HepG2 (cell line): ENCODE measurements at regions not wholly inside any gene's neighbourhood (a gene's known extent, or its start where the extent isn't known, plus 50 kb on each side); places are given as distances from the start of the nearest gene placed in this dataset.
A peak's percentile ranks its signal among the peaks of the same experiment; 100 is the strongest.

ENCODE experiments used
- BORCS8-MEF2B ChIP-seq: sonication (generic); formaldehyde crosslinking; IDR thresholded peaks from 2 replicates; pipeline ENCODE4 v1.8.0; 2022; ENCODE audit warnings: mild to moderate bottlenecking, missing genetic modification reagents
- CC2D1A ChIP-seq: sonication (generic); formaldehyde crosslinking; IDR thresholded peaks from 2 replicates; pipeline ENCODE4 v1.8.1; 2023; ENCODE audit warnings: mild to moderate bottlenecking, missing genetic modification reagents
- GATAD2A ChIP-seq: IDR thresholded peaks from 2 replicates; pipeline ENCODE4 v1.6.1; 2016
- IKZF5 ChIP-seq: IDR thresholded peaks from 2 replicates; pipeline ENCODE4 v1.6.1; 2018; ENCODE audit warnings: missing genetic modification reagents, mild to moderate bottlenecking, missing compliant biosample characterization
- IRF2 ChIP-seq: IDR thresholded peaks from 2 replicates; pipeline ENCODE4 v1.6.1; 2018; ENCODE audit warnings: missing genetic modification reagents, missing compliant biosample characterization
- MAFK ChIP-seq, 2 experiments: IDR thresholded peaks in 1 of 2; conservative IDR thresholded peaks in 1 of 2; 2 replicates each; pipeline ENCODE4 v1.6.1; 2011; ENCODE audit warnings: improper control_type of control experiment in 2 of 2, low read length in 2 of 2
- NCOA2 ChIP-seq: sonication (generic); formaldehyde crosslinking; IDR thresholded peaks from 2 replicates; pipeline ENCODE4 v1.8.0; 2022; ENCODE audit warnings: inconsistent platforms
- NFKB2 ChIP-seq: sonication (generic); formaldehyde crosslinking; IDR thresholded peaks from 2 replicates; pipeline ENCODE4 v1.4.0; 2020; ENCODE audit warnings: missing genetic modification reagents, borderline replicate concordance
- PAWR ChIP-seq: sonication (generic); formaldehyde crosslinking; IDR thresholded peaks from 2 replicates; pipeline ENCODE4 v1.4.0; 2020; ENCODE audit warnings: missing genetic modification reagents, mild to moderate bottlenecking, borderline replicate concordance
- PPARG ChIP-seq: conservative IDR thresholded peaks from 2 replicates; pipeline ENCODE4 v1.6.1; 2016; ENCODE audit warnings: missing biosample characterization, missing genetic modification reagents
- ZNF12 ChIP-seq: sonication (generic); formaldehyde crosslinking; IDR thresholded peaks from 2 replicates; pipeline ENCODE4 v1.5.0; 2020; ENCODE audit warnings: missing genetic modification reagents
- ZNF121 ChIP-seq: sonication (generic); formaldehyde crosslinking; IDR thresholded peaks from 2 replicates; pipeline ENCODE4 v1.5.0; 2020; ENCODE audit warnings: mild to moderate bottlenecking, missing genetic modification reagents
- ZNF33B ChIP-seq: sonication (generic); formaldehyde crosslinking; IDR thresholded peaks from 2 replicates; pipeline ENCODE4 v1.5.1; 2020; ENCODE audit warnings: mild to moderate bottlenecking, missing genetic modification reagents
- ZNF354B ChIP-seq: sonication (generic); formaldehyde crosslinking; IDR thresholded peaks from 2 replicates; pipeline ENCODE4 v1.8.0; 2022; ENCODE audit warnings: mild to moderate bottlenecking, missing genetic modification reagents
- ZNF431 ChIP-seq: sonication (generic); formaldehyde crosslinking; IDR thresholded peaks from 2 replicates; pipeline ENCODE4 v1.9.0; 2022; ENCODE audit warnings: missing genetic modification reagents, low read depth, mild to moderate bottlenecking, borderline replicate concordance
- ZNF629 ChIP-seq: sonication (generic); formaldehyde crosslinking; conservative IDR thresholded peaks from 2 replicates; pipeline ENCODE4 v1.5.0; 2020; ENCODE audit warnings: missing genetic modification reagents
- ZNF678 ChIP-seq: sonication (generic); formaldehyde crosslinking; IDR thresholded peaks from 2 replicates; pipeline ENCODE4 v1.4.0; 2020; ENCODE audit warnings: mild to moderate bottlenecking, missing genetic modification reagents
- ZNF768 ChIP-seq: sonication (generic); formaldehyde crosslinking; IDR thresholded peaks from 2 replicates; pipeline ENCODE4 v1.4.0; 2020; ENCODE audit warnings: missing genetic modification reagents
- ZSCAN9 ChIP-seq: IDR thresholded peaks from 2 replicates; pipeline ENCODE4 v1.6.1; 2016; ENCODE audit warnings: borderline replicate concordance
- TF ChIP-seq, protein P1 (sequence below): sonication (generic); formaldehyde crosslinking; IDR thresholded peaks from 2 replicates; pipeline ENCODE4 v1.5.1; 2020; ENCODE audit warnings: missing genetic modification reagents, mild to moderate bottlenecking, borderline replicate concordance
- TF ChIP-seq, protein P2 (sequence below): sonication (generic); formaldehyde crosslinking; IDR thresholded peaks from 2 replicates; pipeline ENCODE4 v1.4.0; 2020; ENCODE audit warnings: missing genetic modification reagents
- TF ChIP-seq, protein P3 (sequence below): sonication (generic); formaldehyde crosslinking; conservative IDR thresholded peaks from 2 replicates; pipeline ENCODE4 v1.4.0; 2020; ENCODE audit warnings: missing genetic modification reagents

GRCh38 chr20:50413088-50413500 lies 97.1 kb upstream of the PTPN1 start (continued):
- TF ChIP-seq, protein P1, sequence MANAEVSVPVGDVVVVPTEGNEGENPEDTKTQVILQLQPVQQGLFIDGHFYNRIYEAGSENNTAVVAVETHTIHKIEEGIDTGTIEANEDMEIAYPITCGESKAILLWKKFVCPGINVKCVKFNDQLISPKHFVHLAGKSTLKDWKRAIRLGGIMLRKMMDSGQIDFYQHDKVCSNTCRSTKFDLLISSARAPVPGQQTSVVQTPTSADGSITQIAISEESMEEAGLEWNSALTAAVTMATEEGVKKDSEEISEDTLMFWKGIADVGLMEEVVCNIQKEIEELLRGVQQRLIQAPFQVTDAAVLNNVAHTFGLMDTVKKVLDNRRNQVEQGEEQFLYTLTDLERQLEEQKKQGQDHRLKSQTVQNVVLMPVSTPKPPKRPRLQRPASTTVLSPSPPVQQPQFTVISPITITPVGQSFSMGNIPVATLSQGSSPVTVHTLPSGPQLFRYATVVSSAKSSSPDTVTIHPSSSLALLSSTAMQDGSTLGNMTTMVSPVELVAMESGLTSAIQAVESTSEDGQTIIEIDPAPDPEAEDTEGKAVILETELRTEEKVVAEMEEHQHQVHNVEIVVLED = 0 out of 2 replicates have a peak, but pooled peaks have one; percentile 35
- TF ChIP-seq NCOA2 (CRISPR knock-in tag) (peak; percentile 69; the same call in 1 of the 2 replicates), ZNF768 (CRISPR knock-in tag) (0 out of 2 replicates have a peak, but pooled peaks have one; percentile 40), BORCS8-MEF2B (no peak), ZNF629 (CRISPR knock-in tag) (peak; percentile 88), IKZF5 (CRISPR knock-in tag) (0 out of 2 replicates have a peak, but pooled peaks have one; percentile 16), ZNF354B (CRISPR knock-in tag) (no peak), PPARG (CRISPR knock-in tag) (peak; percentile 84), ZSCAN9 (0 out of 2 replicates have a peak, but pooled peaks have one; percentile 18), MAFK (conservative IDR thresholded peaks at IDR 0.05 in 1 of 2, IDR thresholded peaks at IDR 0.05 in 1 of 2; ENCODE audit: low read length in 2 of 2) (peak; percentile 44 to 45; a peak in 3 of 4 replicates), ZNF431 (no peak), IRF2 (peak; percentile 57; the same call in 1 of the 2 replicates), ZNF678 (CRISPR knock-in tag) (no peak), CC2D1A (CRISPR knock-in tag) (no peak), NFKB2 (CRISPR knock-in tag) (no peak), ZNF121 (CRISPR knock-in tag) (0 out of 2 replicates have a peak, but pooled peaks have one; percentile 35), ZNF12 (peak; percentile 27; the same call in 1 of the 2 replicates), ZNF33B (CRISPR knock-in tag) (no peak), GATAD2A (CRISPR knock-in tag) (peak; percentile 58; the same call in 1 of the 2 replicates), PAWR (CRISPR knock-in tag) (no peak)
- TF ChIP-seq, protein P2, sequence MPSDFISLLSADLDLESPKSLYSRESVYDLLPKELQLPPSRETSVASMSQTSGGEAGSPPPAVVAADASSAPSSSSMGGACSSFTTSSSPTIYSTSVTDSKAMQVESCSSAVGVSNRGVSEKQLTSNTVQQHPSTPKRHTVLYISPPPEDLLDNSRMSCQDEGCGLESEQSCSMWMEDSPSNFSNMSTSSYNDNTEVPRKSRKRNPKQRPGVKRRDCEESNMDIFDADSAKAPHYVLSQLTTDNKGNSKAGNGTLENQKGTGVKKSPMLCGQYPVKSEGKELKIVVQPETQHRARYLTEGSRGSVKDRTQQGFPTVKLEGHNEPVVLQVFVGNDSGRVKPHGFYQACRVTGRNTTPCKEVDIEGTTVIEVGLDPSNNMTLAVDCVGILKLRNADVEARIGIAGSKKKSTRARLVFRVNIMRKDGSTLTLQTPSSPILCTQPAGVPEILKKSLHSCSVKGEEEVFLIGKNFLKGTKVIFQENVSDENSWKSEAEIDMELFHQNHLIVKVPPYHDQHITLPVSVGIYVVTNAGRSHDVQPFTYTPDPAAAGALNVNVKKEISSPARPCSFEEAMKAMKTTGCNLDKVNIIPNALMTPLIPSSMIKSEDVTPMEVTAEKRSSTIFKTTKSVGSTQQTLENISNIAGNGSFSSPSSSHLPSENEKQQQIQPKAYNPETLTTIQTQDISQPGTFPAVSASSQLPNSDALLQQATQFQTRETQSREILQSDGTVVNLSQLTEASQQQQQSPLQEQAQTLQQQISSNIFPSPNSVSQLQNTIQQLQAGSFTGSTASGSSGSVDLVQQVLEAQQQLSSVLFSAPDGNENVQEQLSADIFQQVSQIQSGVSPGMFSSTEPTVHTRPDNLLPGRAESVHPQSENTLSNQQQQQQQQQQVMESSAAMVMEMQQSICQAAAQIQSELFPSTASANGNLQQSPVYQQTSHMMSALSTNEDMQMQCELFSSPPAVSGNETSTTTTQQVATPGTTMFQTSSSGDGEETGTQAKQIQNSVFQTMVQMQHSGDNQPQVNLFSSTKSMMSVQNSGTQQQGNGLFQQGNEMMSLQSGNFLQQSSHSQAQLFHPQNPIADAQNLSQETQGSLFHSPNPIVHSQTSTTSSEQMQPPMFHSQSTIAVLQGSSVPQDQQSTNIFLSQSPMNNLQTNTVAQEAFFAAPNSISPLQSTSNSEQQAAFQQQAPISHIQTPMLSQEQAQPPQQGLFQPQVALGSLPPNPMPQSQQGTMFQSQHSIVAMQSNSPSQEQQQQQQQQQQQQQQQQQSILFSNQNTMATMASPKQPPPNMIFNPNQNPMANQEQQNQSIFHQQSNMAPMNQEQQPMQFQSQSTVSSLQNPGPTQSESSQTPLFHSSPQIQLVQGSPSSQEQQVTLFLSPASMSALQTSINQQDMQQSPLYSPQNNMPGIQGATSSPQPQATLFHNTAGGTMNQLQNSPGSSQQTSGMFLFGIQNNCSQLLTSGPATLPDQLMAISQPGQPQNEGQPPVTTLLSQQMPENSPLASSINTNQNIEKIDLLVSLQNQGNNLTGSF (CRISPR knock-in tag) = no peak
- TF ChIP-seq, protein P3, sequence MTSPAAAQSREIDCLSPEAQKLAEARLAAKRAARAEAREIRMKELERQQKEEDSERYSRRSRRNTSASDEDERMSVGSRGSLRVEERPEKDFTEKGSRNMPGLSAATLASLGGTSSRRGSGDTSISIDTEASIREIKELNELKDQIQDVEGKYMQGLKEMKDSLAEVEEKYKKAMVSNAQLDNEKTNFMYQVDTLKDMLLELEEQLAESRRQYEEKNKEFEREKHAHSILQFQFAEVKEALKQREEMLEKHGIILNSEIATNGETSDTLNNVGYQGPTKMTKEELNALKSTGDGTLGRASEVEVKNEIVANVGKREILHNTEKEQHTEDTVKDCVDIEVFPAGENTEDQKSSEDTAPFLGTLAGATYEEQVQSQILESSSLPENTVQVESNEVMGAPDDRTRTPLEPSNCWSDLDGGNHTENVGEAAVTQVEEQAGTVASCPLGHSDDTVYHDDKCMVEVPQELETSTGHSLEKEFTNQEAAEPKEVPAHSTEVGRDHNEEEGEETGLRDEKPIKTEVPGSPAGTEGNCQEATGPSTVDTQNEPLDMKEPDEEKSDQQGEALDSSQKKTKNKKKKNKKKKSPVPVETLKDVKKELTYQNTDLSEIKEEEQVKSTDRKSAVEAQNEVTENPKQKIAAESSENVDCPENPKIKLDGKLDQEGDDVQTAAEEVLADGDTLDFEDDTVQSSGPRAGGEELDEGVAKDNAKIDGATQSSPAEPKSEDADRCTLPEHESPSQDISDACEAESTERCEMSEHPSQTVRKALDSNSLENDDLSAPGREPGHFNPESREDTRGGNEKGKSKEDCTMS = no peak
